Esophagus squamous epithelium (tissue), 4 donors: ENCODE measurements at regions not wholly inside any gene's neighbourhood (a gene's known extent, or its start where the extent isn't known, plus 50 kb on each side); places are given as distances from the start of the nearest gene placed in this dataset.

Source experiments
- POLR2A ChIP-seq, 4 donors: fragments of 450-650 bp; IDR thresholded peaks; one replicate each; pipeline ENCODE4 v1.6.1; 2017; ENCODE audit warnings: antibody characterized with exemption in 4 of 4, mild to moderate bottlenecking in 4 of 4, moderate library complexity in 3 of 4
- TF ChIP-seq, protein P1 (sequence below), 6 experiments: fragments of 450-650 bp in 4 of 6; fragments of 200-600 bp in 2 of 6; sonication (generic) in 2 of 6; IDR thresholded peaks; one replicate each; pipeline ENCODE4 v1.5.1; 2016 to 2019; ENCODE audit warnings: antibody characterized with exemption in 6 of 6, mild to moderate bottlenecking in 4 of 6, moderate library complexity in 4 of 6

DNA sequence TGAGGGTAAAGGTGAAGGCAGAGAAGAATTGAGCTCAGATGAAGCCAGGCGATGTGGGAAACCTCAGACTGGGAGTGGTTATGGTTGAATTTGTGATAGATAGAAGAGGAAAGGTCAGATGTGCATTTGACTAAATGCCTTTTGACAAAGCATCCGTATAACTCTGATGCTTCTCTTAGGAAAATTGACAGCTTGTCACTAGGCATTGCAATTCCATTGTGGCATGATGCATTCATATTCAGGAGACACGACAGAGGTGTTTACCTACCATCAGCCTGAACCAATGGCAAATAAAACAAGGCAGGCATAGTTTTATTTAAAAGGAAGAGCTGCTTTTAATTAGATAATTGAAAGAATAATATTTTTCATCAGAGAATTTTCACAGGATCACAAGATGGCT is 325.1 kb upstream of the IGFBP7 start:
- TF ChIP-seq, protein P1, sequence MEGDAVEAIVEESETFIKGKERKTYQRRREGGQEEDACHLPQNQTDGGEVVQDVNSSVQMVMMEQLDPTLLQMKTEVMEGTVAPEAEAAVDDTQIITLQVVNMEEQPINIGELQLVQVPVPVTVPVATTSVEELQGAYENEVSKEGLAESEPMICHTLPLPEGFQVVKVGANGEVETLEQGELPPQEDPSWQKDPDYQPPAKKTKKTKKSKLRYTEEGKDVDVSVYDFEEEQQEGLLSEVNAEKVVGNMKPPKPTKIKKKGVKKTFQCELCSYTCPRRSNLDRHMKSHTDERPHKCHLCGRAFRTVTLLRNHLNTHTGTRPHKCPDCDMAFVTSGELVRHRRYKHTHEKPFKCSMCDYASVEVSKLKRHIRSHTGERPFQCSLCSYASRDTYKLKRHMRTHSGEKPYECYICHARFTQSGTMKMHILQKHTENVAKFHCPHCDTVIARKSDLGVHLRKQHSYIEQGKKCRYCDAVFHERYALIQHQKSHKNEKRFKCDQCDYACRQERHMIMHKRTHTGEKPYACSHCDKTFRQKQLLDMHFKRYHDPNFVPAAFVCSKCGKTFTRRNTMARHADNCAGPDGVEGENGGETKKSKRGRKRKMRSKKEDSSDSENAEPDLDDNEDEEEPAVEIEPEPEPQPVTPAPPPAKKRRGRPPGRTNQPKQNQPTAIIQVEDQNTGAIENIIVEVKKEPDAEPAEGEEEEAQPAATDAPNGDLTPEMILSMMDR (IDR thresholded peaks at IDR 0.05): no peak
- TF ChIP-seq POLR2A (IDR thresholded peaks at IDR 0.05): no peak
